Body of pancreas (tissue), 4 donors: ENCODE measurements at regions not wholly inside any gene's neighbourhood (a gene's known extent, or its start where the extent isn't known, plus 50 kb on each side); places are given as distances from the start of the nearest gene placed in this dataset.
"Not testable (repeated sequence)": the region's sequence is repeated elsewhere in the genome, so short reads cannot be mapped to it uniquely, and the experiment has no call there.

ENCODE experiments used
- ATAC-seq: fragments of 150-250 bp; one replicate; pipeline ENCODE4 v1.9.1; 2016
- DNase-seq, 4 donors: peaks; one replicate each; pipeline ENCODE4 v3.0.0-alpha.2; 2019
- H3K27ac ChIP-seq, 4 donors: fragments of 200-600 bp; sonication (generic); 1 replicate in 3 of 4; 2 replicates in 1 of 4; pipeline versions ENCODE4 v1.5.1 to v1.6.1; 2016 to 2019; ENCODE audit warnings: mild to moderate bottlenecking in 1 of 4, mixed read lengths in 1 of 4, moderate library complexity in 1 of 4
- H3K27me3 ChIP-seq, 2 donors: fragments of 200-600 bp; sonication (generic); one replicate each; pipeline ENCODE4 v1.6.0; 2016; ENCODE audit warnings: mild to moderate bottlenecking in 1 of 2
- H3K36me3 ChIP-seq, 2 donors: fragments of 200-600 bp; sonication (generic); replicated peaks in 1 of 2; 2 replicates each; pipeline ENCODE4 v1.5.1; 2016; ENCODE audit warnings: low read depth in 2 of 2; ENCODE audit not compliant: insufficient read depth in 1 of 2
- H3K4me1 ChIP-seq: fragments of 200-600 bp; sonication (generic); one replicate; pipeline ENCODE4 v1.6.0; 2016
- H3K4me3 ChIP-seq, 2 donors: fragments of 200-600 bp; sonication (generic); 1 replicate in 1 of 2; 2 replicates in 1 of 2; pipeline ENCODE4 v1.5.1; 2016 to 2019
- H3K9me3 ChIP-seq, 3 donors: fragments of 200-600 bp; sonication (generic); 1 replicate in 2 of 3; 2 replicates in 1 of 3; pipeline ENCODE4 v1.5.1; 2016
- POLR2A ChIP-seq, 3 donors: fragments of 450-650 bp; IDR thresholded peaks; one replicate each; pipeline ENCODE4 v1.6.1; 2016; ENCODE audit warnings: antibody characterized with exemption in 3 of 3, mild to moderate bottlenecking in 2 of 3
- WGBS, 2 donors: methylation state at CpG; one replicate each; pipeline ENCODE4 v1.1.5; 2017; 5-methylcytosine and 5-hydroxymethylcytosine counted together
- intact Hi-C: fragments of 100-400 bp; cut with DNase I; formaldehyde crosslinking; loops from one replicate; pipeline ENCODE4 v1.15.1; 2023
- TF ChIP-seq, protein P1 (sequence below), 7 experiments: fragments of 450-650 bp in 4 of 7; fragments of 200-600 bp in 3 of 7; sonication (generic) in 3 of 7; IDR thresholded peaks; one replicate each; pipeline ENCODE4 v1.5.1; 2016 to 2019; ENCODE audit warnings: antibody characterized with exemption in 7 of 7

DNA sequence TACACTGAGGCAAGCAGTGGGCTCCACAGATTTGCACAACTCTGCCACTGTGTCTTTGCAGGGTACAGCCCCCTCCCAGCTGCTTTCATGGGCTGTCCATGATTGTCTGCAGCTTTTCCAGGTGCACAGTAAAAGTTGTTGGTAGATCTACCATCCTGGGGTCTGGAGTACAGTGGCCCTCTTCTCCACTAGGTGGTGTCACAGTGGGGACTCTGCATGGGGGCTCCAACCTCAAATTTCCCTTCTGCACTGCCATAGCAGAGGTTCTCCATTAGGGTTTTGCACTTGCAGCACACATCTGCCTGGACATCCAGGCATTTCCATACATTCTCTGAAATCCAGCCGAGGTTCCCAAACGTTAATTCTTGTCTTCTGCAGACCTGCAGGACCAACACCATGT, 1002.3 kb downstream of the FAM133A start:
- H3K36me3 ChIP-seq = no peaks in the 10 kb centered on the region
- intact Hi-C loops = no loop called here
- DNase-seq = no peak
- no peak for ATAC-seq
- no peak for TF ChIP-seq POLR2A (IDR thresholded peaks at IDR 0.05)
- TF ChIP-seq, protein P1, sequence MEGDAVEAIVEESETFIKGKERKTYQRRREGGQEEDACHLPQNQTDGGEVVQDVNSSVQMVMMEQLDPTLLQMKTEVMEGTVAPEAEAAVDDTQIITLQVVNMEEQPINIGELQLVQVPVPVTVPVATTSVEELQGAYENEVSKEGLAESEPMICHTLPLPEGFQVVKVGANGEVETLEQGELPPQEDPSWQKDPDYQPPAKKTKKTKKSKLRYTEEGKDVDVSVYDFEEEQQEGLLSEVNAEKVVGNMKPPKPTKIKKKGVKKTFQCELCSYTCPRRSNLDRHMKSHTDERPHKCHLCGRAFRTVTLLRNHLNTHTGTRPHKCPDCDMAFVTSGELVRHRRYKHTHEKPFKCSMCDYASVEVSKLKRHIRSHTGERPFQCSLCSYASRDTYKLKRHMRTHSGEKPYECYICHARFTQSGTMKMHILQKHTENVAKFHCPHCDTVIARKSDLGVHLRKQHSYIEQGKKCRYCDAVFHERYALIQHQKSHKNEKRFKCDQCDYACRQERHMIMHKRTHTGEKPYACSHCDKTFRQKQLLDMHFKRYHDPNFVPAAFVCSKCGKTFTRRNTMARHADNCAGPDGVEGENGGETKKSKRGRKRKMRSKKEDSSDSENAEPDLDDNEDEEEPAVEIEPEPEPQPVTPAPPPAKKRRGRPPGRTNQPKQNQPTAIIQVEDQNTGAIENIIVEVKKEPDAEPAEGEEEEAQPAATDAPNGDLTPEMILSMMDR (IDR thresholded peaks at IDR 0.05) = no peak
- H3K9me3 ChIP-seq = no peaks in the 10 kb centered on the region
- no peak overlapping the region for H3K4me3 ChIP-seq
- no peaks in the 10 kb centered on the region for H3K4me1 ChIP-seq
- no peaks in the 10 kb centered on the region for H3K27me3 ChIP-seq
- WGBS, 2 donors = 60% methylated on average over 1 to 2 of the region's 2 CpGs
- no peak overlapping the region for H3K27ac ChIP-seq

- intact Hi-C loops = no loop called here
- DNase-seq (no peak), ATAC-seq (no peak)
- 32 to 50% methylated on average over 2 of the region's 2 CpGs for WGBS, 2 donors
- no peaks in the 10 kb centered on the region for H3K9me3 ChIP-seq
- no peak overlapping the region for H3K27ac ChIP-seq
- no peak overlapping the region for H3K4me3 ChIP-seq
- no peaks in the 10 kb centered on the region for H3K4me1 ChIP-seq
- TF ChIP-seq, protein P1 (IDR thresholded peaks at IDR 0.05) = no peak
- TF ChIP-seq POLR2A (IDR thresholded peaks at IDR 0.05) = no peak
- H3K36me3 ChIP-seq = no peaks in the 10 kb centered on the region
- no peaks in the 10 kb centered on the region for H3K27me3 ChIP-seq
Observed at GRCh38 chrX:94686071-94686470, 1012.1 kb downstream of the FAM133A start.

DNA sequence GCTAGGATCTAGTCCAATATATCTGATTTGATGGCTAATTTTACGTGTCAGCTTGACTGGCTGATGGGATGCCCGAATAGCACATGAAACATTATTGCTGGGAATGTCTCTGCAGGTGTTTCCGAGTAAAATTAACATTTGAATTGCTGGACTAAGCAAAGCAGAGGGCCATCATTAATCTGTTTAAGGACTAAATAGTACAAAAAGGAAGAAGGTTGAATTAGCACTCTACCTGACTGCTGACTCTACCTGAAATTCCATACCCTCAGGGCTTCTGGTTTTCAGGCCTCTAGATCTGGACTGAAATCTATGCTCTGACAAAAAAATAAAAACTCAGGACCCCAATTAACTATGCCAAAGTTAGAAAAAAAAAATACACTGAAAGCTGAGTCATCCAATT, 1021.9 kb downstream of the FAM133A start:
- H3K36me3 ChIP-seq = no peaks in the 10 kb centered on the region
- H3K27ac ChIP-seq = no peak overlapping the region
- ATAC-seq (no peak), DNase-seq (no peak)
- TF ChIP-seq, protein P1 (IDR thresholded peaks at IDR 0.05) = no peak
- TF ChIP-seq POLR2A (IDR thresholded peaks at IDR 0.05) = no peak
- WGBS, 2 donors = 28 to 37% methylated on average over 3 of the region's 3 CpGs
- no peak overlapping the region for H3K4me3 ChIP-seq
- H3K9me3 ChIP-seq = no peaks in the 10 kb centered on the region
- no peaks in the 10 kb centered on the region for H3K4me1 ChIP-seq
- intact Hi-C loops = no loop called here
- no peaks in the 10 kb centered on the region for H3K27me3 ChIP-seq

DNA sequence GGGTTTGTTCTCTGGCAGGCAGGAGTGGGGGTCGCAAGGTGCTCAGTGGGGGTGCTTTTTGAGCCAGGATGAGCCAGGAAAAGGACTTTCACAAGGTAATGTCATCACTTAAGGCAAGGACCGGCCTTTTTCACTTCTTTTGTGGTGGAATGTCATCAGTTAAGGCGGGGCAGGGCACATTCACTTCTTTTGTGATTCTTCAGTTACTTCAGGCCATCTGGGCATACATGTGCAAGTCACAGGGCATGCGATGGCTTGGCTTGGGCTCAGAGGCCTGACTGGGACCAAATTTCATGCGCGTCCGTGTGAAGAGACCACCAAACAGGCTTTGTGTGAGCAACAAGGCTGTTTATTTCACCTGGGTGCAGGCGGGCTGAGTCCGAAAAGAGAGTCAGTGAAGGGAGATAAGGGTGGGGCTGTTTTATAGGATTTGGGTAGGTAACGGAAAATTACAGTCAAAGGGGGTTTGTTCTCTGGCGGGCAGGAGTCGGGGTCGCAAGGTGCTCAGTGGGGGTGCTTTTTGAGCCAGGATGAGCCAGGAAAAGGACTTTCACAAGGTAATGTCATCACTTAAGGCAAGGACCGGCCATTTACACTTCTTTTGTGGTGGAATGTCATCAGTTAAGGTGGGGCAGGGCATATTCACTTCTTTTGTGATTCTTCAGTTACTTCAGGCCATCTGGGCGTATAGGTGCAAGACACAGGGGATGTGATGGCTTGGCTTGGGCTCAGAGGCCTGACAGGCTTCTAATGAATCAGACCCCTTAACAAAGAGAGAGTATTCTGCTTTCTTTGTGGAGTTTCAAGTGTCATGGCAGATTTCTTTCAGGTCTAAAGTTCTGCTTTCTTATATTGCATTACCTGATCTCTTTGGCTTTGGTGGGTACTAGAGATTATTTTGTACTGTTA, 1030.6 kb downstream of the FAM133A start:
- ATAC-seq, H3K4me1 ChIP-seq, H3K27ac ChIP-seq, H3K4me3 ChIP-seq, H3K27me3 ChIP-seq, DNase-seq, H3K36me3 ChIP-seq, H3K9me3 ChIP-seq, intact Hi-C loops: not testable (repeated sequence)
- 90 to 91% methylated on average over 11 of the region's 15 CpGs for WGBS, 2 donors

- H3K4me3 ChIP-seq = no peak overlapping the region
- WGBS, 2 donors = 72 to 85% methylated on average over 2 of the region's 2 CpGs
- H3K27me3 ChIP-seq = no peaks in the 10 kb centered on the region
- H3K9me3 ChIP-seq = no peaks in the 10 kb centered on the region
- no peaks in the 10 kb centered on the region for H3K4me1 ChIP-seq
- ATAC-seq (no peak), DNase-seq (no peak)
- intact Hi-C loops = no loop called here
- H3K27ac ChIP-seq = no peak overlapping the region
- no peak for TF ChIP-seq POLR2A (IDR thresholded peaks at IDR 0.05)
- TF ChIP-seq, protein P1 (IDR thresholded peaks at IDR 0.05) = no peak
- no peaks in the 10 kb centered on the region for H3K36me3 ChIP-seq
Observed at GRCh38 chrX:94721386-94721785, 1047.4 kb downstream of the FAM133A start.
